ENCODE measurements at regions not wholly inside any gene's neighbourhood (a gene's known extent, or its start where the extent isn't known, plus 50 kb on each side); places are given as distances from the start of the nearest gene placed in this dataset.
"Not testable (repeated sequence)": the region's sequence is repeated elsewhere in the genome, so short reads cannot be mapped to it uniquely, and the experiment has no call there.

GRCh38 chr5:62771341-62771740, 192.7 kb downstream of the LRRC70 start:
- DNase-seq = no peak

- DNase-seq = no peak
Observed at GRCh38 chr5:62767650-62768049, 189.0 kb downstream of the LRRC70 start.

GRCh38 chr5:62767077-62767476, 188.5 kb downstream of the LRRC70 start:
- DNase-seq = no peak

GRCh38 chr5:62762503-62762902, 183.9 kb downstream of the LRRC70 start:
- no peak for DNase-seq

GRCh38 chr5:62757686-62758085, 179.1 kb downstream of the LRRC70 start:
- DNase-seq = not testable (repeated sequence)

- not testable (repeated sequence) for DNase-seq
Observed at GRCh38 chr5:62752998-62753367, 174.4 kb downstream of the LRRC70 start.

- DNase-seq = not testable (repeated sequence)
Observed at GRCh38 chr5:62752056-62752997, 173.7 kb downstream of the LRRC70 start.

- no peak for DNase-seq
Observed at GRCh38 chr5:62742207-62742606, 163.6 kb downstream of the LRRC70 start.

GRCh38 chr5:62741761-62742160, 163.1 kb downstream of the LRRC70 start:
- DNase-seq = no peak

GRCh38 chr5:62737766-62738165, 159.1 kb downstream of the LRRC70 start:
- no peak for DNase-seq

- DNase-seq = no peak
Observed at GRCh38 chr5:62732677-62733121, 154.1 kb downstream of the LRRC70 start.

GRCh38 chr5:62731022-62731421, 152.4 kb downstream of the LRRC70 start:
- no peak for DNase-seq

GRCh38 chr5:62729675-62730074, 151.1 kb downstream of the LRRC70 start:
- DNase-seq = no peak

GRCh38 chr5:62727861-62728260, 149.2 kb downstream of the LRRC70 start:
- no peak for DNase-seq

- no peak for DNase-seq
Observed at GRCh38 chr5:62727184-62727583, 148.6 kb downstream of the LRRC70 start.

- no peak for DNase-seq
Observed at GRCh38 chr5:62722360-62722759, 143.7 kb downstream of the LRRC70 start.

- DNase-seq = peak; percentile 34
Observed at GRCh38 chr5:62720031-62720441, 141.4 kb downstream of the LRRC70 start.

- DNase-seq = peak; percentile 52
Observed at GRCh38 chr5:62719061-62719720, 140.6 kb downstream of the LRRC70 start.

- DNase-seq = no peak
Observed at GRCh38 chr5:62718324-62718723, 139.7 kb downstream of the LRRC70 start.

- peak; percentile 41 for DNase-seq
Observed at GRCh38 chr5:62717301-62717933, 138.8 kb downstream of the LRRC70 start.

GRCh38 chr5:62714296-62714695, 135.7 kb downstream of the LRRC70 start:
- DNase-seq = no peak

GRCh38 chr5:62708481-62709325, 130.1 kb downstream of the LRRC70 start:
- DNase-seq = no peak

Measured in right kidney (tissue), 1 donor.